Mesenchymal stem cell (in vitro differentiated cells and primary cell): ENCODE measurements at regions not wholly inside any gene's neighbourhood (a gene's known extent, or its start where the extent isn't known, plus 50 kb on each side); places are given as distances from the start of the nearest gene placed in this dataset.
A peak's percentile ranks its signal among the peaks of the same experiment; 100 is the strongest.

Experiments used
- DNase-seq: peaks from one replicate; pipeline ENCODE4 v3.0.0-alpha.2; 2013
- H2AFZ ChIP-seq: one replicate; pipeline ENCODE4 v1.6.1; 2013; ENCODE audit warnings: low read depth, mild to moderate bottlenecking, control low read depth, inconsistent platforms, low read length, moderate library complexity
- H2AK5ac ChIP-seq: 2 replicates; pipeline ENCODE4 v1.6.1; 2013; ENCODE audit warnings: low read length, moderate library complexity, mild to moderate bottlenecking, inconsistent platforms; ENCODE audit not compliant: severe bottlenecking
- H2BK120ac ChIP-seq: one replicate; pipeline ENCODE4 v1.6.1; 2013; ENCODE audit warnings: low read depth, mild to moderate bottlenecking, inconsistent platforms, low read length, moderate library complexity
- H2BK12ac ChIP-seq, 2 experiments: one replicate each; pipeline ENCODE4 v1.6.1; 2013; ENCODE audit warnings: inconsistent platforms in 2 of 2, low read length in 2 of 2, mild to moderate bottlenecking in 2 of 2, moderate library complexity in 2 of 2, control low read depth in 1 of 2
- H2BK15ac ChIP-seq: one replicate; pipeline ENCODE4 v1.6.1; 2013; ENCODE audit warnings: mild to moderate bottlenecking, low read depth, inconsistent platforms; ENCODE audit not compliant: poor library complexity, severe bottlenecking
- H2BK5ac ChIP-seq: 2 replicates; pipeline ENCODE4 v1.6.1; 2013; ENCODE audit warnings: low read depth, mild to moderate bottlenecking, low read length, control low read depth, inconsistent platforms; ENCODE audit not compliant: poor library complexity, severe bottlenecking
- H3K14ac ChIP-seq, 2 experiments: one replicate each; pipeline ENCODE4 v1.6.1; 2013; ENCODE audit warnings: inconsistent platforms in 2 of 2, low read length in 2 of 2, control low read depth in 1 of 2, mild to moderate bottlenecking in 1 of 2, moderate library complexity in 1 of 2
- H3K18ac ChIP-seq, 2 experiments: one replicate each; pipeline ENCODE4 v1.6.1; 2013; ENCODE audit warnings: inconsistent platforms in 2 of 2, low read length in 2 of 2, control low read depth in 1 of 2, low read depth in 1 of 2, mild to moderate bottlenecking in 1 of 2
- H3K23ac ChIP-seq, 2 experiments: one replicate each; pipeline ENCODE4 v1.6.1; 2013; ENCODE audit warnings: inconsistent platforms in 2 of 2, low read length in 2 of 2, mild to moderate bottlenecking in 2 of 2, moderate library complexity in 2 of 2, control low read depth in 1 of 2
- H3K27ac ChIP-seq: 2 replicates; pipeline ENCODE4 v1.5.1; 2013; ENCODE audit warnings: mild to moderate bottlenecking, moderate library complexity, low read length, control low read depth, inconsistent platforms; ENCODE audit not compliant: poor library complexity, severe bottlenecking
- H3K27me3 ChIP-seq, 2 experiments: 2 replicates each; pipeline versions ENCODE4 v1.6.1 to v1.7.0; 2013; ENCODE audit warnings: low read length in 2 of 2, mild to moderate bottlenecking in 2 of 2, moderate library complexity in 2 of 2, control low read depth in 1 of 2, inconsistent platforms in 1 of 2; ENCODE audit not compliant: control insufficient read depth in 1 of 2, insufficient read depth in 1 of 2
- H3K36me3 ChIP-seq, 2 experiments: 2 replicates each; pipeline versions ENCODE4 v1.6.1 to v1.7.0; 2013; ENCODE audit warnings: low read length in 2 of 2, control low read depth in 1 of 2, inconsistent platforms in 1 of 2, low read depth in 1 of 2, mild to moderate bottlenecking in 1 of 2; ENCODE audit not compliant: insufficient read depth in 2 of 2, control insufficient read depth in 1 of 2
- H3K4ac ChIP-seq, 2 experiments: one replicate each; pipeline ENCODE4 v1.6.1; 2013; ENCODE audit warnings: inconsistent platforms in 2 of 2, low read length in 2 of 2, mild to moderate bottlenecking in 2 of 2, moderate library complexity in 2 of 2, control low read depth in 1 of 2, low read depth in 1 of 2
- H3K4me1 ChIP-seq: 2 replicates; pipeline ENCODE4 v1.6.1; 2013; ENCODE audit warnings: low read depth, low read length, control low read depth; ENCODE audit not compliant: control insufficient read depth, insufficient read depth
- H3K4me2 ChIP-seq: 2 replicates; pipeline ENCODE4 v1.6.1; 2013; ENCODE audit warnings: low read length, mild to moderate bottlenecking, inconsistent platforms; ENCODE audit not compliant: poor library complexity, severe bottlenecking
- H3K4me3 ChIP-seq, 2 experiments: 2 replicates each; pipeline versions ENCODE4 v1.5.1 to v1.7.0; 2013; ENCODE audit warnings: low read length in 2 of 2, mild to moderate bottlenecking in 2 of 2, control low read depth in 1 of 2, low read depth in 1 of 2; ENCODE audit not compliant: insufficient read depth in 1 of 2
- H3K79me1 ChIP-seq: replicated peaks from 2 replicates; pipeline ENCODE4 v1.6.1; 2013; ENCODE audit warnings: mild to moderate bottlenecking, control low read depth, low read length, inconsistent platforms; ENCODE audit not compliant: poor library complexity, severe bottlenecking
- H3K9ac ChIP-seq: 2 replicates; pipeline ENCODE4 v1.7.0; 2013; ENCODE audit warnings: mild to moderate bottlenecking, low read length, moderate library complexity
- H3K9me3 ChIP-seq: 2 replicates; pipeline ENCODE4 v1.7.0; 2013; ENCODE audit warnings: mild to moderate bottlenecking, low read length; ENCODE audit not compliant: control insufficient read depth
- H4K8ac ChIP-seq: one replicate; pipeline ENCODE4 v1.6.1; 2013; ENCODE audit warnings: inconsistent platforms, mild to moderate bottlenecking, low read length, moderate library complexity
- H4K91ac ChIP-seq: one replicate; pipeline ENCODE4 v1.6.1; 2013; ENCODE audit warnings: mild to moderate bottlenecking, low read length, inconsistent platforms
- WGBS: methylation state at CpG from one replicate; pipeline ENCODE4 v1.1.7; 2013; ENCODE audit warnings: mixed read lengths; 5-methylcytosine and 5-hydroxymethylcytosine counted together

- Histone ChIP-seq H3K4ac (no peak overlapping the region), H2BK12ac (no peak overlapping the region), H2BK15ac (no peak overlapping the region), H4K8ac (no peak overlapping the region), H3K79me1 (no peaks in the 10 kb centered on the region), H3K9me3 (peaks cover 19% of the 10 kb centered on the region), H3K27ac (no peak overlapping the region), H3K23ac (no peak overlapping the region), H2BK5ac (no peak overlapping the region), H4K91ac (no peak overlapping the region), H3K4me3 (no peak overlapping the region), H2AK5ac (no peak overlapping the region), H3K18ac (no peak overlapping the region), H3K27me3 (peaks cover 0 to 37% of the 10 kb centered on the region in 2 experiments), H2AFZ (no peak overlapping the region), H2BK120ac (no peak overlapping the region), H3K14ac (no peak overlapping the region), H3K4me2 (no peak overlapping the region), H3K4me1 (no peaks in the 10 kb centered on the region), H3K9ac (no peak overlapping the region), H3K36me3 (no peaks in the 10 kb centered on the region)
- WGBS = 58% methylated on average over 2 of the region's 3 CpGs
- no peak for DNase-seq
Measured at GRCh38 chr2:240277807-240278522, 137.5 kb upstream of the OTOS start.

- Histone ChIP-seq H3K36me3 (no peaks in the 10 kb centered on the region), H2AFZ (no peak overlapping the region), H3K27ac (no peak overlapping the region), H3K9me3 (peaks cover 17% of the 10 kb centered on the region), H2BK120ac (no peak overlapping the region), H3K9ac (no peak overlapping the region), H3K4me3 (no peak overlapping the region), H2BK5ac (no peak overlapping the region), H3K23ac (no peak overlapping the region), H4K8ac (no peak overlapping the region), H3K4me1 (no peaks in the 10 kb centered on the region), H2AK5ac (no peak overlapping the region), H3K18ac (no peak overlapping the region), H3K14ac (no peak overlapping the region), H3K4me2 (no peak overlapping the region), H4K91ac (no peak overlapping the region), H2BK15ac (no peak overlapping the region), H2BK12ac (no peak overlapping the region), H3K79me1 (no peaks in the 10 kb centered on the region), H3K4ac (no peak overlapping the region), H3K27me3 (peaks cover 0 to 42% of the 10 kb centered on the region in 2 experiments)
- DNase-seq = peak; percentile 40
Measured at GRCh38 chr2:240278661-240279060, 138.2 kb upstream of the OTOS start.

GRCh38 chr2:240280621-240281020, 140.2 kb upstream of the OTOS start:
- Histone ChIP-seq H3K9ac (no peak overlapping the region), H3K4me1 (no peaks in the 10 kb centered on the region), H3K36me3 (no peaks in the 10 kb centered on the region), H4K91ac (no peak overlapping the region), H2BK5ac (no peak overlapping the region), H3K18ac (no peak overlapping the region), H3K27me3 (peaks cover 0 to 49% of the 10 kb centered on the region in 2 experiments), H3K14ac (no peak overlapping the region), H2AK5ac (no peak overlapping the region), H3K4me3 (no peak overlapping the region), H3K4ac (no peak overlapping the region), H3K79me1 (no peaks in the 10 kb centered on the region), H2BK120ac (no peak overlapping the region), H3K4me2 (no peak overlapping the region), H2BK12ac (no peak overlapping the region), H3K23ac (no peak overlapping the region), H2BK15ac (no peak overlapping the region), H3K27ac (no peak overlapping the region), H4K8ac (no peak overlapping the region), H2AFZ (no peak overlapping the region), H3K9me3 (peaks cover 10% of the 10 kb centered on the region)
- DNase-seq = peak; percentile 11
- 33% methylated on average over 2 of the region's 2 CpGs for WGBS

- no peak overlapping the region for H2BK12ac ChIP-seq
- no peak overlapping the region for H3K4me2 ChIP-seq
- H2BK15ac ChIP-seq = no peak overlapping the region
- no peak overlapping the region for H3K14ac ChIP-seq
- H3K23ac ChIP-seq = no peak overlapping the region
- H3K36me3 ChIP-seq = no peaks in the 10 kb centered on the region
- H3K9me3 ChIP-seq = peaks cover 10% of the 10 kb centered on the region
- no peak overlapping the region for H2BK120ac ChIP-seq
- no peak overlapping the region for H3K18ac ChIP-seq
- no peak overlapping the region for H3K27ac ChIP-seq
- DNase-seq = no peak
- H3K9ac ChIP-seq = no peak overlapping the region
- peaks cover 0 to 49% of the 10 kb centered on the region in 2 experiments for H3K27me3 ChIP-seq
- no peak overlapping the region for H2BK5ac ChIP-seq
- H3K4me3 ChIP-seq = no peak overlapping the region
- no peak overlapping the region for H2AK5ac ChIP-seq
- no peak overlapping the region for H4K91ac ChIP-seq
- H3K79me1 ChIP-seq = no peaks in the 10 kb centered on the region
- no peak overlapping the region for H4K8ac ChIP-seq
- WGBS = 76% methylated on average over 13 of the region's 13 CpGs
- no peaks in the 10 kb centered on the region for H3K4me1 ChIP-seq
- no peak overlapping the region for H2AFZ ChIP-seq
- H3K4ac ChIP-seq = no peak overlapping the region
Measured at GRCh38 chr2:240284503-240285259, 144.2 kb upstream of the OTOS start.
